ENCODE measurements at regions not wholly inside any gene's neighbourhood (a gene's known extent, or its start where the extent isn't known, plus 50 kb on each side); places are given as distances from the start of the nearest gene placed in this dataset.

DNA sequence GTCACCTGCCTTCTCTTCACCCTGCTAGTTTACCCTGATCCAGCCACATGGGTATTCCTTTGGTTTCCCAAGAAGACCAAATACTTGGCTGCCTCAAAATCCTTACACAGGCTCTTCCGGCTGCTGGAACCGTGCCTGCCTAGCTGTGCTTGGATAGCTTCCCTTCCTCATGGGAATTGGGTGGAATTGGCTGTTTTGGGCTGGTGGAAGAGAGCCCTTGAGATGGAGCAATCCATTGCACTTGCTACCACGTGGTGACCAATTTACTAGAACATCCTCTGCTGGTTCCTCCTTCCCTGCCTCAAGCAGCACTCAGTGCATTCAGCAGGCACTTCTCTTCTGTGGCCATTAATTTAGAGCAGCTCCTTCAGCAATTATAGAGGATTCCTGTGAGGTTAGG, 119.3 kb upstream of the AP1S2 start:
- TF ChIP-seq POLR2A (IDR thresholded peaks at IDR 0.05; ENCODE audit: low read length), result no peak
- no peak for TF ChIP-seq GATA1 (IDR thresholded peaks at IDR 0.05; ENCODE audit: low read depth, low read length)
